Hepatocyte (in vitro differentiated cells): ENCODE measurements at regions not wholly inside any gene's neighbourhood (a gene's known extent, or its start where the extent isn't known, plus 50 kb on each side); places are given as distances from the start of the nearest gene placed in this dataset.

ENCODE experiments used
- EZH2phosphoT487 ChIP-seq: fragments of 200-600 bp; sonication (generic); IDR thresholded peaks from one replicate; pipeline ENCODE4 v1.6.1; 2018; ENCODE audit warnings: antibody characterized with exemption, mild to moderate bottlenecking, low read depth, moderate library complexity; ENCODE audit not compliant: unreplicated experiment, severe bottlenecking
- TF ChIP-seq, protein P1 (sequence below): fragments of 200-600 bp; sonication (generic); IDR thresholded peaks from 2 replicates; pipeline ENCODE4 v1.5.1; 2016; ENCODE audit warnings: antibody characterized with exemption, mild to moderate bottlenecking; ENCODE audit not compliant: poor library complexity

DNA sequence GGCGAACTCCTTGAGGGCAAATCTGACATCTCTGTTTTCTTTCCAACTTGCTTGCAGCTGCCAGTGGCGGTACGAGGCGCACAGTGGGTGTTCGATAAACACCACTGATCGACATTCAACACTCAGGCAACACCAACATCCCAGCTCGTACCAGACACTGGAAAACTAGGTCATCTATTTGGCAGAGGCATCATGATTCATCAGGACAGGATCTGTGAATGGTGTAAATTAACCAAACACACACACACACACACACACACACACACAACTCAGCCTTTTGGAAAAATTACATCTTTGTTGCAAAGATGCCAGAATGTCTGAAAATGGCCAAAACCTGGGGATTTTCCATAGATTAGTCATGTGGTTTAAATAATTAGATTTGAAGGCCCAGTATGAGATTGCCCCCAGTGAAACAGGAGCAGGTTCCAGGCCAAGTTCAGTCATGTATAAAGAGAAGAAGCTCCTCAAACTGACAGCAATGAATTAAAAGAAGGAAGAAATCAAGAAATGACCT lies 150.5 kb upstream of the NCKAP5 start:
- TF ChIP-seq EZH2phosphoT487, result no peak
- TF ChIP-seq, protein P1, sequence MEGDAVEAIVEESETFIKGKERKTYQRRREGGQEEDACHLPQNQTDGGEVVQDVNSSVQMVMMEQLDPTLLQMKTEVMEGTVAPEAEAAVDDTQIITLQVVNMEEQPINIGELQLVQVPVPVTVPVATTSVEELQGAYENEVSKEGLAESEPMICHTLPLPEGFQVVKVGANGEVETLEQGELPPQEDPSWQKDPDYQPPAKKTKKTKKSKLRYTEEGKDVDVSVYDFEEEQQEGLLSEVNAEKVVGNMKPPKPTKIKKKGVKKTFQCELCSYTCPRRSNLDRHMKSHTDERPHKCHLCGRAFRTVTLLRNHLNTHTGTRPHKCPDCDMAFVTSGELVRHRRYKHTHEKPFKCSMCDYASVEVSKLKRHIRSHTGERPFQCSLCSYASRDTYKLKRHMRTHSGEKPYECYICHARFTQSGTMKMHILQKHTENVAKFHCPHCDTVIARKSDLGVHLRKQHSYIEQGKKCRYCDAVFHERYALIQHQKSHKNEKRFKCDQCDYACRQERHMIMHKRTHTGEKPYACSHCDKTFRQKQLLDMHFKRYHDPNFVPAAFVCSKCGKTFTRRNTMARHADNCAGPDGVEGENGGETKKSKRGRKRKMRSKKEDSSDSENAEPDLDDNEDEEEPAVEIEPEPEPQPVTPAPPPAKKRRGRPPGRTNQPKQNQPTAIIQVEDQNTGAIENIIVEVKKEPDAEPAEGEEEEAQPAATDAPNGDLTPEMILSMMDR, result no peak
